ENCODE measurements at regions not wholly inside any gene's neighbourhood (a gene's known extent, or its start where the extent isn't known, plus 50 kb on each side); places are given as distances from the start of the nearest gene placed in this dataset.

DNA sequence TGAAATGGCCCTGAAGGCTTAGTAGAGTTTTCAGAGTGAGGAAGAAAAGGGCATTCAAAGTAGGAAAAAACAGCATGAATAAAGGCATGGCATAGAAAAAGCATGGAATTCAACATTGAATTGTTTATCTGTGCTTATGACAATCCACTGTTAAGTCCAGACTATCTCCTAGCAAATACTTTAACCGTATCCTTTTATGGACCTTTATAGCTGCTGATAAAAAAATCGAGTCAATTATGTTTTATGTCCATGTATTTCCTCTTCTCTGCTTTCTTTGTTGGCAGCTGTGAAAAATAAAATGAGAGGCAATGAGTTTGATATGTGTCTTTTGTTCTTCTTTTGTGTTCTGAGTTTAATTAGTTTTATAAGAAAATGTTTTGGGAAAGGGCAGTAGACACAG is 70.4 kb downstream of the TDRD15 start:
- no peak for DNase-seq (ENCODE audit: low read depth in 2 of 2)
- H3K27me3 ChIP-seq (ENCODE audit: control insufficient read depth, insufficient read depth, low read length) = no peaks in the 10 kb centered on the region
- H4K20me1 ChIP-seq (ENCODE audit: control insufficient read depth, extremely low read depth, insufficient read depth, low read length) = no peaks in the 10 kb centered on the region
- no peak overlapping the region for H3K27ac ChIP-seq (ENCODE audit: insufficient read depth, low read length)
- H3K4me3 ChIP-seq (replicated peaks in 1 of 4; ENCODE audit: control extremely low read depth in 1 of 4, insufficient read depth in 1 of 4, low read depth in 3 of 4, low read length in 4 of 4) = no peak overlapping the region
- no peak overlapping the region for H2AFZ ChIP-seq (ENCODE audit: low read length)
- no peaks in the 10 kb centered on the region for H3K79me2 ChIP-seq (ENCODE audit: control insufficient read depth, insufficient read depth, low read length)
- no peaks in the 10 kb centered on the region for H3K4me1 ChIP-seq (ENCODE audit: control insufficient read depth, extremely low read depth, insufficient read depth, low read length)
- H3K9ac ChIP-seq (ENCODE audit: insufficient read depth, low read length) = no peak overlapping the region
- no peak overlapping the region for H3K4me2 ChIP-seq (ENCODE audit: extremely low read depth, insufficient read depth, low read length)
- no peak for TF ChIP-seq EZH2 (IDR thresholded peaks at IDR 0.05; ENCODE audit: low read length, missing control alignments)
- TF ChIP-seq, protein P1, sequence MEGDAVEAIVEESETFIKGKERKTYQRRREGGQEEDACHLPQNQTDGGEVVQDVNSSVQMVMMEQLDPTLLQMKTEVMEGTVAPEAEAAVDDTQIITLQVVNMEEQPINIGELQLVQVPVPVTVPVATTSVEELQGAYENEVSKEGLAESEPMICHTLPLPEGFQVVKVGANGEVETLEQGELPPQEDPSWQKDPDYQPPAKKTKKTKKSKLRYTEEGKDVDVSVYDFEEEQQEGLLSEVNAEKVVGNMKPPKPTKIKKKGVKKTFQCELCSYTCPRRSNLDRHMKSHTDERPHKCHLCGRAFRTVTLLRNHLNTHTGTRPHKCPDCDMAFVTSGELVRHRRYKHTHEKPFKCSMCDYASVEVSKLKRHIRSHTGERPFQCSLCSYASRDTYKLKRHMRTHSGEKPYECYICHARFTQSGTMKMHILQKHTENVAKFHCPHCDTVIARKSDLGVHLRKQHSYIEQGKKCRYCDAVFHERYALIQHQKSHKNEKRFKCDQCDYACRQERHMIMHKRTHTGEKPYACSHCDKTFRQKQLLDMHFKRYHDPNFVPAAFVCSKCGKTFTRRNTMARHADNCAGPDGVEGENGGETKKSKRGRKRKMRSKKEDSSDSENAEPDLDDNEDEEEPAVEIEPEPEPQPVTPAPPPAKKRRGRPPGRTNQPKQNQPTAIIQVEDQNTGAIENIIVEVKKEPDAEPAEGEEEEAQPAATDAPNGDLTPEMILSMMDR (conservative IDR thresholded peaks at IDR 0.05 in 1 of 2, IDR thresholded peaks at IDR 0.05 in 1 of 2; ENCODE audit: low read depth in 1 of 2, low read length in 2 of 2) = no peak
- no peaks in the 10 kb centered on the region for H3K9me3 ChIP-seq (ENCODE audit: control insufficient read depth, insufficient read depth, low read depth, low read length)
- H3K36me3 ChIP-seq (ENCODE audit: control insufficient read depth, insufficient read depth, low read length) = no peaks in the 10 kb centered on the region

DNA sequence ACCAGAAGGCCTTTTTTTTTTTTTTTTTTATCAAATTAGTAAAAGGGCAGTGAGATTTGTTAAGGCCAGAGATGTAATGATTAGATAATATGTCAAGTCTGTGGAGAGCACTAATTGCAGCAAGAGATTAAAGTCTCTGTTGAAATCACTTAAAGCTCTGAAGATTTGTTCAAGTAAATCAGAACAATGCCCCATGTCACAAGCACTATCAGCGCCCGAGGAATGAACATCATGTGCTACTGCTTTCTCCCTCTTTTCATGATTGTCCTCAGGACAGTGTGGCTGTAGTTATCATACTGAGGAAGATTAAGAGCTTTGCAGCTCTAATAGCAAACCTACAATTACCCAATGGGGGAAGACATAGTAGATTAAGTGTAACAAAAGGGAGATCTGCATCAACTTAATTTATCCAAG is 71.1 kb downstream of the TDRD15 start:
- Histone ChIP-seq H3K9me3 (ENCODE audit: control insufficient read depth, insufficient read depth, low read depth, low read length) (no peaks in the 10 kb centered on the region), H3K4me2 (ENCODE audit: extremely low read depth, insufficient read depth, low read length) (no peak overlapping the region), H3K9ac (ENCODE audit: insufficient read depth, low read length) (no peak overlapping the region), H3K79me2 (ENCODE audit: control insufficient read depth, insufficient read depth, low read length) (no peaks in the 10 kb centered on the region), H3K36me3 (ENCODE audit: control insufficient read depth, insufficient read depth, low read length) (no peaks in the 10 kb centered on the region), H3K27me3 (ENCODE audit: control insufficient read depth, insufficient read depth, low read length) (no peaks in the 10 kb centered on the region), H3K27ac (ENCODE audit: insufficient read depth, low read length) (no peak overlapping the region), H3K4me3 (replicated peaks in 1 of 4; ENCODE audit: control extremely low read depth in 1 of 4, insufficient read depth in 1 of 4, low read depth in 3 of 4, low read length in 4 of 4) (no peak overlapping the region), H2AFZ (ENCODE audit: low read length) (no peak overlapping the region), H4K20me1 (ENCODE audit: control insufficient read depth, extremely low read depth, insufficient read depth, low read length) (no peaks in the 10 kb centered on the region), H3K4me1 (ENCODE audit: control insufficient read depth, extremely low read depth, insufficient read depth, low read length) (no peaks in the 10 kb centered on the region)
- no peak for TF ChIP-seq EZH2 (IDR thresholded peaks at IDR 0.05; ENCODE audit: low read length, missing control alignments)
- TF ChIP-seq, protein P1 (conservative IDR thresholded peaks at IDR 0.05 in 1 of 2, IDR thresholded peaks at IDR 0.05 in 1 of 2; ENCODE audit: low read depth in 1 of 2, low read length in 2 of 2) = no peak
- DNase-seq (ENCODE audit: low read depth in 2 of 2) = no peak

DNA sequence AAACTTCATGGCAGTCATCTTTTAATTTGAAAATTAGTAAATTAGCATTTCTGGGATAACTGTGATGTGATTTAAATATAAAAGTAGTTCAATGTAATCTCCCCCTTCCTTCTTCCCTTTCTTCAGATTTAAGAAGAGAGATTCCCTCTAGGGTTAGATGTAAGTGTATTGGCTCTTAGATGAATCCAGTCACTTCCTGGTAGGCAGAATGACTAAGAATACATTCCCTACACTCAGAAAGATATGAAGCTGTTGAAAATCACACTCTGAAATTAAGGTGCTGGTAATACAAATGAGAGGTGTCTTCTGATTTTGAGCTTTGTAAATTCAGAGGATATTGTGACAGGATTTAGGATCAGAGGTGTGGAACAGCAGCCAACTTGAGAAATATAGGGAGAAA is 71.6 kb downstream of the TDRD15 start:
- no peaks in the 10 kb centered on the region for H4K20me1 ChIP-seq (ENCODE audit: control insufficient read depth, extremely low read depth, insufficient read depth, low read length)
- no peaks in the 10 kb centered on the region for H3K4me1 ChIP-seq (ENCODE audit: control insufficient read depth, extremely low read depth, insufficient read depth, low read length)
- H3K79me2 ChIP-seq (ENCODE audit: control insufficient read depth, insufficient read depth, low read length) = no peaks in the 10 kb centered on the region
- H2AFZ ChIP-seq (ENCODE audit: low read length) = no peak overlapping the region
- H3K27ac ChIP-seq (ENCODE audit: insufficient read depth, low read length) = no peak overlapping the region
- no peak for DNase-seq (ENCODE audit: low read depth in 2 of 2)
- H3K36me3 ChIP-seq (ENCODE audit: control insufficient read depth, insufficient read depth, low read length) = no peaks in the 10 kb centered on the region
- TF ChIP-seq, protein P1 (conservative IDR thresholded peaks at IDR 0.05 in 1 of 2, IDR thresholded peaks at IDR 0.05 in 1 of 2; ENCODE audit: low read depth in 1 of 2, low read length in 2 of 2) = no peak
- no peak for TF ChIP-seq EZH2 (IDR thresholded peaks at IDR 0.05; ENCODE audit: low read length, missing control alignments)
- no peaks in the 10 kb centered on the region for H3K9me3 ChIP-seq (ENCODE audit: control insufficient read depth, insufficient read depth, low read depth, low read length)
- H3K4me3 ChIP-seq (replicated peaks in 1 of 4; ENCODE audit: control extremely low read depth in 1 of 4, insufficient read depth in 1 of 4, low read depth in 3 of 4, low read length in 4 of 4) = no peak overlapping the region
- H3K9ac ChIP-seq (ENCODE audit: insufficient read depth, low read length) = no peak overlapping the region
- no peak overlapping the region for H3K4me2 ChIP-seq (ENCODE audit: extremely low read depth, insufficient read depth, low read length)
- H3K27me3 ChIP-seq (ENCODE audit: control insufficient read depth, insufficient read depth, low read length) = no peaks in the 10 kb centered on the region
